Thymus (tissue), 11 donors: ENCODE measurements at regions not wholly inside any gene's neighbourhood (a gene's known extent, or its start where the extent isn't known, plus 50 kb on each side); places are given as distances from the start of the nearest gene placed in this dataset.

Source experiments
- DNase-seq, 9 donors: peaks; one replicate each; pipeline ENCODE4 v3.0.0-alpha.2; 2013; ENCODE audit warnings: low spot score in 9 of 9, low read depth in 6 of 9, missing footprints in 1 of 9
- H3K27ac ChIP-seq, 2 donors: one replicate each; pipeline ENCODE4 v1.5.1; 2013; ENCODE audit warnings: control low read depth in 1 of 2, low read depth in 1 of 2, low read length in 1 of 2, mild to moderate bottlenecking in 1 of 2, moderate library complexity in 1 of 2
- H3K27me3 ChIP-seq, 2 donors: one replicate each; pipeline ENCODE4 v1.5.1; 2013; ENCODE audit warnings: low read length in 1 of 2; ENCODE audit not compliant: control insufficient read depth in 2 of 2, insufficient read depth in 1 of 2
- H3K36me3 ChIP-seq, 2 donors: one replicate each; pipeline ENCODE4 v1.5.1; 2013; ENCODE audit warnings: low read length in 1 of 2, mild to moderate bottlenecking in 1 of 2, moderate library complexity in 1 of 2; ENCODE audit not compliant: control insufficient read depth in 2 of 2, insufficient read depth in 2 of 2
- H3K4me1 ChIP-seq, 2 donors: one replicate each; pipeline ENCODE4 v1.5.1; 2013; ENCODE audit warnings: low read length in 2 of 2; ENCODE audit not compliant: control insufficient read depth in 2 of 2, insufficient read depth in 2 of 2
- H3K4me3 ChIP-seq, 2 donors: one replicate each; pipeline ENCODE4 v1.5.1; 2013; ENCODE audit warnings: low read length in 2 of 2, control low read depth in 1 of 2, mild to moderate bottlenecking in 1 of 2
- H3K9me3 ChIP-seq, 2 donors: one replicate each; pipeline ENCODE4 v1.5.1; 2013; ENCODE audit warnings: low read length in 1 of 2, mild to moderate bottlenecking in 1 of 2; ENCODE audit not compliant: control insufficient read depth in 2 of 2, insufficient read depth in 1 of 2
- WGBS: extraction: QIAGEN DNeasy Blood & Tissue Kit; methylation state at CpG from one replicate; pipeline ENCODE4 v1.1.7; 2013; 5-methylcytosine and 5-hydroxymethylcytosine counted together
- donor health status: healthy.

GRCh38 chr4:54384152-54384551 is 155.1 kb downstream of the PDGFRA start:
- Histone ChIP-seq H3K27ac (no peak overlapping the region), H3K36me3 (no peaks in the 10 kb centered on the region), H3K4me3 (no peak overlapping the region), H3K9me3 (no peaks in the 10 kb centered on the region), H3K27me3 (no peaks in the 10 kb centered on the region), H3K4me1 (peaks cover 0 to 2% of the 10 kb centered on the region in 2 donors)
- WGBS = 92% methylated on average over 5 of the region's 5 CpGs
- no peak for DNase-seq

GRCh38 chr4:54384563-54384962 is 155.5 kb downstream of the PDGFRA start:
- DNase-seq = peak in 7 of 9 donors; percentile 2 to 58 (median 5)
- WGBS = 35% methylated on average over 6 of the region's 6 CpGs
- H3K36me3 ChIP-seq = no peaks in the 10 kb centered on the region
- no peaks in the 10 kb centered on the region for H3K27me3 ChIP-seq
- no peak overlapping the region for H3K27ac ChIP-seq
- H3K4me3 ChIP-seq = no peak overlapping the region
- peaks cover 0 to 2% of the 10 kb centered on the region in 2 donors for H3K4me1 ChIP-seq
- H3K9me3 ChIP-seq = no peaks in the 10 kb centered on the region

- no peak for DNase-seq
- no peaks in the 10 kb centered on the region for H3K9me3 ChIP-seq
- H3K36me3 ChIP-seq = no peaks in the 10 kb centered on the region
- peaks cover 0 to 2% of the 10 kb centered on the region in 2 donors for H3K4me1 ChIP-seq
- no peaks in the 10 kb centered on the region for H3K27me3 ChIP-seq
- WGBS = 93% methylated on average over 10 of the region's 10 CpGs
- H3K27ac ChIP-seq = no peak overlapping the region
- no peak overlapping the region for H3K4me3 ChIP-seq
These were observed 157.1 kb downstream of the PDGFRA start for GRCh38 chr4:54386042-54386669.

- 96% methylated on average over 1 of the region's 1 CpG for WGBS
- H3K27me3 ChIP-seq = no peaks in the 10 kb centered on the region
- H3K4me3 ChIP-seq = no peak overlapping the region
- no peak for DNase-seq
- H3K36me3 ChIP-seq = no peaks in the 10 kb centered on the region
- H3K27ac ChIP-seq = no peak overlapping the region
- peaks cover 0 to 2% of the 10 kb centered on the region in 2 donors for H3K4me1 ChIP-seq
- H3K9me3 ChIP-seq = no peaks in the 10 kb centered on the region
These were observed 157.6 kb downstream of the PDGFRA start for GRCh38 chr4:54386693-54387092.

GRCh38 chr4:54390670-54391069 is 161.6 kb downstream of the PDGFRA start:
- 78% methylated on average over 3 of the region's 3 CpGs for WGBS
- Histone ChIP-seq H3K4me1 (no peaks in the 10 kb centered on the region), H3K4me3 (no peak overlapping the region), H3K27me3 (no peaks in the 10 kb centered on the region), H3K36me3 (no peaks in the 10 kb centered on the region), H3K27ac (no peak overlapping the region), H3K9me3 (no peaks in the 10 kb centered on the region)
- no peak for DNase-seq

- H3K27me3 ChIP-seq = no peaks in the 10 kb centered on the region
These were observed 162.0 kb downstream of the PDGFRA start for GRCh38 chr4:54391104-54391503.

GRCh38 chr4:54392479-54392878 is 163.4 kb downstream of the PDGFRA start:
- no peak for DNase-seq
- WGBS = 77% methylated on average over 1 of the region's 1 CpG
- H3K27ac ChIP-seq = no peak overlapping the region
- no peaks in the 10 kb centered on the region for H3K36me3 ChIP-seq
- no peaks in the 10 kb centered on the region for H3K4me1 ChIP-seq
- H3K27me3 ChIP-seq = no peaks in the 10 kb centered on the region
- no peak overlapping the region for H3K4me3 ChIP-seq
- no peaks in the 10 kb centered on the region for H3K9me3 ChIP-seq

More at GRCh38 chr4:54391104-54391503, 162.0 kb downstream of the PDGFRA start:
- no peaks in the 10 kb centered on the region for H3K9me3 ChIP-seq
- no peak overlapping the region for H3K4me3 ChIP-seq
- WGBS = 29% methylated on average over 3 of the region's 3 CpGs
- DNase-seq = no peak
- no peaks in the 10 kb centered on the region for H3K4me1 ChIP-seq
- no peak overlapping the region for H3K27ac ChIP-seq
- no peaks in the 10 kb centered on the region for H3K36me3 ChIP-seq

- Histone ChIP-seq H3K4me3 (no peak overlapping the region), H3K36me3 (no peaks in the 10 kb centered on the region), H3K27ac (no peak overlapping the region), H3K27me3 (no peaks in the 10 kb centered on the region), H3K4me1 (no peaks in the 10 kb centered on the region), H3K9me3 (no peaks in the 10 kb centered on the region)
- DNase-seq = no peak
- WGBS = 95% methylated on average over 4 of the region's 4 CpGs
These were observed 164.2 kb downstream of the PDGFRA start for GRCh38 chr4:54393243-54393642.

- H3K9me3 ChIP-seq = no peaks in the 10 kb centered on the region
- WGBS = 92% methylated on average over 3 of the region's 3 CpGs
- no peak overlapping the region for H3K27ac ChIP-seq
These were observed 166.0 kb downstream of the PDGFRA start for GRCh38 chr4:54395013-54395527.

More at GRCh38 chr4:54395013-54395527, 166.0 kb downstream of the PDGFRA start:
- H3K27me3 ChIP-seq = no peaks in the 10 kb centered on the region
- no peak for DNase-seq
- no peaks in the 10 kb centered on the region for H3K36me3 ChIP-seq
- no peak overlapping the region for H3K4me3 ChIP-seq
- no peaks in the 10 kb centered on the region for H3K4me1 ChIP-seq
